ENCODE measurements at regions not wholly inside any gene's neighbourhood (a gene's known extent, or its start where the extent isn't known, plus 50 kb on each side); places are given as distances from the start of the nearest gene placed in this dataset.

DNA sequence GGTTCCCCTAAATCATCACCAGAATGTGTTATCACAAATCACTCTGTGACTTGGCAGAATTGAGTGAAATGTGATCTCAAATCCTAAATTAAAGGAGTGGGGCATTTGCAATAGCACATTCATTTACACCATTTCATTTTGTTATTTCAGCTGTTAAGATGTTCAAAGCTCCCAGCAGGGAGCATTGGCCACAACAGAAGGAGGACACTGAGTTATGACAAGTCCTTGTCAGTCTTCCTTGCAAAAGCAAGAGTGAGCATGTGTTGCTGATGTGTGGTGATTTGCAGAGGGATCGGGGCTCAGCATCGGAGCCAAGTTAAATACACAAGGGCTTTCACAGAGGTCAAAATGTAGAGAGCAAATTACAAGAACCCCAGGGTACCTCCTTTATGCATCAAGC lies 372.2 kb upstream of the CDH5 start:
- TF ChIP-seq GATA3 (IDR thresholded peaks at IDR 0.05; ENCODE audit: low read depth, low read length): no peak
- TF ChIP-seq GATA2 (IDR thresholded peaks at IDR 0.05; ENCODE audit: low read depth, low read length): no peak

DNA sequence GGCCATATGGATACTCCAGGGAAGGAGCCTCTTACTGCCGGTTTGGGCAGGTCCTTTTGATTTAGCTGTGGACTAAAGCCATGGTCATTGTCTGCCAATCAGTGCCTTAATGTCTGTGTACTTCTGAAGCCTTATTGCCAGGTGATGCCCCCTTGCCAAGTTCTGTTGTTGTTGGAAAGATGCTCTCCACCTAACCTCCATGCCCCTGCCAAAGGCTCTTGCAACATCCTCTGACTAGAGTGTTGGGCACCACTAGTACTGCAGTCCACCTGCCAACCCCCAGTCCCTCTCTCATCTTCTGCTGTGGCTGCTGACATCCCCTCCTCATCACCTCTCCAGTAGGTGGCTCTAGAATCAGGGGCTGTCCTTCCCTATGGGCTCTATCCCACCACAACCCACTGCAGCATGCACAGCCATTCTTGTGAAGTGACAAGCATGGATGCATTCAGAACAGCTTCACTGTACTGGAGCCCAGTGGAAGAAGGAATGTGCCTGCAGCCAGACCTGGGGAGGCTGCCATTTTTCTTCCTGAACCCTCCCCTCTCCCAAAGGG lies 375.3 kb upstream of the CDH5 start:
- TF ChIP-seq GATA3 (IDR thresholded peaks at IDR 0.05; ENCODE audit: low read depth, low read length) (no peak), GATA2 (IDR thresholded peaks at IDR 0.05; ENCODE audit: low read depth, low read length) (no peak)

DNA sequence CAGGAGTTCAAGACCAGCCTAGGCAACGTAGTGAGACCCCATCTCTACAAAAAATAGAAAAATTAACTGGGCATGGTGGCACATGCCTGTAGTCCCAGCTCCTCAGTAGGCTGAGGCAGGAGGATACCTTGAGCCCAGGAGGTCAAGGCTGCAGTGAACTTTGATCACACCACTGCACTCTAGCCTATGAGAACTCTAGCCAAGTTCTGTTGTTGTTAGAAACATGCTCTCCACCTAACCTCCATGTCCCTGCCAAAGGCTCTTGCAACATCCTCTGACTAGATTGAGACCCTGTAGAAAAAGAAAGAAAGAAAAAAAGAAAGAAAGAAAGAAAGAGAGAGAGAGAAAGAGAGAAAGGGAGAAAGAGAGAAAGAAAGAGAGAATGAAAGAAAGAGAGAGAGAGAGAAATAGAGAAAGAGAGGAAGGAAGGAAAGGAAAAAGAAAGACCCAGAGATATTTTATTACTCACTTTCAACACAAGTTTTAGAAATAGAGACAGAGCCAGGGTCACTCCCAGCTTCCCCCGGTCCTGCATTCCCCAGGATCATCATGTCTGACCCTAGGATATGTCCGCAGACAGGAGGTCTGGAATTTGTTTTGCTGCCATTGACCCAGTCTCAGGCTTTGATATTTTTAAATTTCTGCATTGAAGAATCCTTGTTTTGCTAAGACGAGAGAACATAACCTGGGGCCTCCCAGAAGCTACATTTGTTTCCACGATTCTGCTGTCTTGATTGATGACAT lies 376.5 kb upstream of the CDH5 start:
- TF ChIP-seq GATA3 (IDR thresholded peaks at IDR 0.05; ENCODE audit: low read depth, low read length): no peak
- no peak for TF ChIP-seq GATA2 (IDR thresholded peaks at IDR 0.05; ENCODE audit: low read depth, low read length)

DNA sequence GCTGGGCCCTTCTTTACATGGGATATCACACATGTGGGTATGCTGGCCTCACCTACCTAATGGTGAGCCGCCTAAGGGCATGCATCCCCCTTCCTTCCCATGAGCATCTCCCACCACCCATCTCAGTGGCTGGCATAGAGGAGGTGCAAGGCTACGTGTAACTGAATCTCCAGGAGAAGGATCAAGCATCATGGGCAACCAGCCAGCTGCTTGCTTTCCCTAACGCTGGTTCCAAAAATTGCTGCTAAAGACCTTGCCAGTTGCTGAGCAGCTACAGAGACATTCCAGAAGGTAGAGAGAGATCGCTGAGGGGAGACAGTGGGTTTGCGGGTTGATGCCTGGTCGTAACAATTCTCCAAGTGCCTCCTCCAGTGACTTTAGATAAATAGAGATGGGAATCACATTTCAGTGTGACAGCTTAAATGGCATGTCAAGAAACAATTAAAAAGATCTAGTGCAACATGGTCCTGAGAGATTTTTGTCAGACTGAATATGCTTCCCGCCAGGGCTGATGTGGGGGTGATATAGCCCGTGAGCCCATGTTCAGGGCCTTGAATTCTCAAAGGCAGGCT lies 378.4 kb upstream of the CDH5 start:
- TF ChIP-seq GATA2 (IDR thresholded peaks at IDR 0.05; ENCODE audit: low read depth, low read length) (no peak), GATA3 (IDR thresholded peaks at IDR 0.05; ENCODE audit: low read depth, low read length) (no peak)

DNA sequence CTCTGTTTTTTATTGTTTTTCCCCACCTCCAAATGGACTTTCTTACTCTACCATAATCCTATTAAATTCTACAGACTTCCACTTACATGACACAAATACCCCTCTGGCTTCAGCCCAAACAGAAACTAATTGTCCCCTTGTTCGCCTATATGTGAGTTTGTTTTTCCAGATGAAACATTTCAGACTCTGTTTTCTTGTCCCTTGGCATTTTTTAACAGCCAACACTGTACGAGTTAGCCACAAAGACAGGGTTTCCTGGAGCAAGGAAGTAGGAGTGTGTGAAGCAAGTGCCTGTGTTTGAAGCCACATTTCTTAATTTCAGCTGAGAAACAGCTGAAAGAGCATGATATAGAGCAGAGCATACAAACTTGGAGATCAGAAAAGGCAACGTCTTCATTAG lies 382.2 kb upstream of the CDH5 start:
- no peak for TF ChIP-seq GATA3 (IDR thresholded peaks at IDR 0.05; ENCODE audit: low read depth, low read length)
- no peak for TF ChIP-seq GATA2 (IDR thresholded peaks at IDR 0.05; ENCODE audit: low read depth, low read length)

DNA sequence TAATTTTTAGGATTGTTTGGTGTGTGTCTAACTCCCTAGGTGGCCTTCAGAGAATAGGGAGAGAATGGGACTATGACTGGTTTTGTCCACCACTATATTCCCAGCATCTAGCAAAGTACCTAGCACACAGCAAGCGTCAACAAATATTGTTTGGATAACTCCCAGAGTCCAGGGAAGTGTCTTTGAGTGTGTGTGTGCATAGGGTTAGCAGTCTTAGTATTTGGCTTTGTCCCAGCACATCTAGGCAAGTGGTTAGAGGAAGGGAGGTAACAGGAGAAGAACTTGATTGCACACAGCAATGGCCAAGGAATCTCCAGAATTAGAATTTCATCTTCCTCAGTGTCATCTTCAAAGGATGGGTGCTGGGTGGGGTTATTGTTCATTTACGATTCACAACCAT lies 385.4 kb upstream of the CDH5 start:
- TF ChIP-seq GATA2 (IDR thresholded peaks at IDR 0.05; ENCODE audit: low read depth, low read length) (no peak), GATA3 (IDR thresholded peaks at IDR 0.05; ENCODE audit: low read depth, low read length) (no peak)

DNA sequence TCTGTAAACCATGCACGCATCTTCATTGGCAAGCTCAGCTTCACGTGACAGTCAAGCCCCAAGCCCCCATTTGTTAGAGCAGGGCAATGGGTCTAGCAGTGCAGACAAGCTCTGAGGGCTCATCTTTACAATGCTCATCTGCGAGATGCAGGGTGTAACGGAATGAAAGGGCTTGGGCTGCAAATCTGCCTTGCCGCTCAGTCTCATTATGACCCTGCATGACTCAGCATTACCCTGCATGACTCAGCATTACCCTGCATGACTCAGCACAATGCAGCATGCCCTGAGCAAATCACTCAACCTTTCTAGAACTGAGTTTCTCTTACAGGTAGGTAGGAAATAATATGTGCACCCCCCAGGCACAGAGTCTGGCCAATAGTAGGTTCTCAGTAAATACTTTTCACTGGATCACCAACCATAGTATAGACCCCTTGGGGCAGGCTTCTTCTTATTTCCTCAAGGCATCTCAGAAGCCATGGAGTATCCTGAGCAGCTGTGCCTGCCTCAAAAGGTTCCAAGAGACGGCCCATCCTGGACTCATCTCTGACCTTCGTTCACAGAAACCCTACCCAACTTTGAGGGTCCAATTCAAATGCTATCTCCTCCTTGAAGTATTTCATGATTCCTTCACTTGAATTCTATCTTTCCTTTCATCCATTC lies 391.3 kb upstream of the CDH5 start:
- TF ChIP-seq GATA3 (IDR thresholded peaks at IDR 0.05; ENCODE audit: low read depth, low read length): no peak
- TF ChIP-seq GATA2 (IDR thresholded peaks at IDR 0.05; ENCODE audit: low read depth, low read length): no peak

DNA sequence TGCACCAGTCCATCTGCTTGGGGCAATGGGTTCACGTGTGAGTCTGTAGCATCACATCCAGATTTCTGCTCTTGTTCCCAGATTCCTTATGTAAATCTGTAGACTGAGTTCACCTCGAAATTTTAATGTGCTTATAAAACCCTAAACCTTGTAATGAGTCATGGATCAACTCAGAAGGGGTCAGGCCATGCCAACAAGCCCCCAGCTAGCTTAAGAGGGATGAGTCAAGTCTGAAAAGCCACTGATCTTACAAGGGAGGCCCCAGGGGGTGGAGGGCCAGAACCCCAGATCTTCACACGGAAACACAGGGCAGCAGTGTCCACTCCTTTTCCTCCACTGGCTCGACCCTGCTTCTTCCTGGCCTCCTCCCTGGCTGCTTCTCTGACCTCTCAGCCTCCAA lies 399.1 kb upstream of the CDH5 start:
- no peak for TF ChIP-seq GATA2 (IDR thresholded peaks at IDR 0.05; ENCODE audit: low read depth, low read length)
- TF ChIP-seq GATA3 (IDR thresholded peaks at IDR 0.05; ENCODE audit: low read depth, low read length): no peak

DNA sequence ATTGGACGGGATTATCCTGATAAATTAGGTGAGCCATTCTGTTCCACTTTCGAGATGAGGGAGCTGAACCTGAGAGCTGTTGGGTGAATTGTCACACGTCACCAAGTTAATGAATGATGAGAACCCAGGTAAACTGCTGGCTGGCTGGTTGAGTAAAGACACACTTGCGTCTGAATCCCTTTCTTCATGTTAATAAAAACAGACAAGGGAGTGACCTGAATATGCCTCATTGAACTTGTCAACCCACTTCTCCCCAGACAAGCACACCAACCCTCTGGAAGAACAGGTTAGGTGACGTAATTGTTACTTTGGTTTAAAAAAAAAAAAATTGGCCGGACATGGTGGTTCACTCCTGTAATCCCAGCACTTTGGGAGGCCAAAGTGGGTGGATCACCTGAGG lies 400.9 kb upstream of the CDH5 start:
- TF ChIP-seq GATA2 (IDR thresholded peaks at IDR 0.05; ENCODE audit: low read depth, low read length): no peak
- no peak for TF ChIP-seq GATA3 (IDR thresholded peaks at IDR 0.05; ENCODE audit: low read depth, low read length)

DNA sequence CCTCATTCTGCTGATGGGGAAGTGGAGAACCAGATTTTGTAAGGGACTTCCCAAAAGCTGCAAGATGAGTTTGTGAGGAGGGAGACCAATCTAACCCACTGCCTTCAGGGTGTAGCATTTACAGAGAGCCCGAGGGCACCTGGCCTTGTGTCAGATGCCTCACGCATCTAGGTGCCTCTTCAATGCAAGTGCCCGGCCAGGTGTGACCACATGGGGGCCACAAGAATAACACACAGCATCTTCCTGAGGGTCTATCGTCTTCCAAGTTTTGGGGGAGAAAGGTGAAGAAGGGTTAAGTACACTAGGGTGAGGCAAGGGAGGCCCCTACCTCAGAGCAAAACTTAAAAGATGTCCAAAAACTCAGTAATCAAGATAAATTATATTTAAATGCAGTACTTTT lies 401.7 kb upstream of the CDH5 start:
- no peak for TF ChIP-seq GATA3 (IDR thresholded peaks at IDR 0.05; ENCODE audit: low read depth, low read length)
- TF ChIP-seq GATA2 (IDR thresholded peaks at IDR 0.05; ENCODE audit: low read depth, low read length): no peak

DNA sequence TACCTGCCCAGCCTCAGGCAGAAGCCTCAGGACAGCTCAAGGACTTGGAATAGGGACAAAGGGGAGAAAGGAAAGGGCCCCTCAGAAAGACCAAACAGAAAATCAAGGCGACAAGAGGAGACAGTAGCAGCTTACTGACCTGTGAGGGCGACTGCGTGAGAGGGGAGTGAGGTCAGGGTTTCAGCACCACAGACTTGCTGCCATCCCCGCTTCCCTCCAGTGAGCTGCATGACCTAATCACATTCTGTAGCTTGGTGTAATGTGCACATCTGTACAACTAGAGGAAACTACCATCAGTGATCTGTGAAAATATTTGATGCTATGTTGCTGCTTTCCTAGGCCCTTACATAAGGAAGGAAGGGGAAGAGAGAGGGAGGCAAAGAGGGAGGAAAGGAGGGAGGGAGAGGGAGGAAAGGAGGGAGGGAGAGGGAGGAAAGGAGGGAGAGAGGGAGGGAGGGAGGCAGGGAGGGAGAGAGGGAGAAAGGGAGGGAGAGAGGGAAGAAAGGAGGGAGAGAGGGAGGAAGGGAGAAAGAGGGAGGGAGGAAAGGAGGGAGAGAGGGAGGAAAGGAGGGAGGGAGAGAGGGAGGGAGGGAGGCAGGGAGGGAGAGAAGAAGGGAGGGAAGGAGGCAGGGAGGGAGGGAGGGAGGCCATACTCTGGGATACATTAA lies 404.9 kb upstream of the CDH5 start:
- TF ChIP-seq GATA2 (IDR thresholded peaks at IDR 0.05; ENCODE audit: low read depth, low read length): no peak
- no peak for TF ChIP-seq GATA3 (IDR thresholded peaks at IDR 0.05; ENCODE audit: low read depth, low read length)

DNA sequence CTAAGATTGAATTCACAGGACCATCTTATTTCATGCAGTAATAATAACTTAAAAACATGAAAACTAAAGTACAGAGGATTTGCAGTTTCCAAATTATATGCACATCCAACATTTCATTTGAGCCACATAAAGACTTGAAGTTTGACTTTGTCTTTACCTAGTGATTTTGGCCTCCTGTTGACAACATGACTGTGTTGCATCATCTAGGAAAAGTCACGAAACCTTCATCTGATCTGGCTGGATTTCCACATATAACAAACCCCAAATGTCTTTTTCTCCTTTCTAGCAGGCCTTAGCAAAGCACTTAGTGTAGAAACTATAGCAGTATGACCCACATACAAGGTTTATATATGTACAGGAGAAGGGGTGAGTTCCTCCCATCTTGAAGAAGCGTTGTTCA lies 406.5 kb upstream of the CDH5 start:
- TF ChIP-seq GATA2 (IDR thresholded peaks at IDR 0.05; ENCODE audit: low read depth, low read length): no peak
- TF ChIP-seq GATA3 (IDR thresholded peaks at IDR 0.05; ENCODE audit: low read depth, low read length): no peak

DNA sequence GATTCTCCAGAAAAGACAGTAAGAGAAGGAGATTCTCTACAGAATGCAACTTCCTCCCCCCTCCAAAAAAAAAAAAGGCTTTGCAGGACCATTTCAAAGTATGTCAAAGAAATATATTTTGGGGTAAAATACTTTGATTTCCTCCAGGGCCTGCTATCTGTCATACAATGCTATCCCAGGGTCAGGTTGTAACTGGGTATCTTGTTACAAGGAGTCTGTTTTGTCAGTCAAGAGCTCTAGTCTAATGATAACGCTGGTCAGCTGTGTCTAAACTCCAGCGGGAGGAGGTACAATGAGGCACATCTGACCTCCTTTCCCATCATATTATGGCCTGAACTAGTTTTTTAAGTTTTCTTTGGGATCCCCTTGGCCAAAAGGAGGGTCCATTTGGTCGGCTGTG lies 408.4 kb upstream of the CDH5 start:
- TF ChIP-seq GATA3 (IDR thresholded peaks at IDR 0.05; ENCODE audit: low read depth, low read length): no peak
- TF ChIP-seq GATA2 (IDR thresholded peaks at IDR 0.05; ENCODE audit: low read depth, low read length): no peak

DNA sequence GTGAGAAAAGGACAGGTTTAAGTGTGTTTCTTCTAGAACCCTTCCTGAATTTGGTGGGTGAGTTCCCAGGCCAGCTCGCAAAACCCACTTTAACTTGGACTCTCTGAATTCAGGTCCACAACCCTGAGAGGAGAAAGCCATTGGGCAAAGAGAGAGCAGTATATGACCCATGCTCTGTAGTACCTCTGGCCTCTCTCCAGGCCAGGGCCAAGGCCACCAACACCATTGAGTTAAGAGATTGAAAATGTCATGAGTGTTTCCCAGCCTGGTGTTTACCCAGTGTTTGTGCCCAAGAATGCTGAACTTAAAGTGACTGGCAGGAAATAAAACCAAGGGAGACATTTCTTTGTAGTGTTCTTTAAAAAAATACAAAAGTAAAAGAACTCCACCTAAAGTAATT lies 410.4 kb upstream of the CDH5 start:
- no peak for TF ChIP-seq GATA3 (IDR thresholded peaks at IDR 0.05; ENCODE audit: low read depth, low read length)
- no peak for TF ChIP-seq GATA2 (IDR thresholded peaks at IDR 0.05; ENCODE audit: low read depth, low read length)
